Spleen (tissue), 11 donors: ENCODE measurements at regions not wholly inside any gene's neighbourhood (a gene's known extent, or its start where the extent isn't known, plus 50 kb on each side); places are given as distances from the start of the nearest gene placed in this dataset.
"Not testable (repeated sequence)": the region's sequence is repeated elsewhere in the genome, so short reads cannot be mapped to it uniquely, and the experiment has no call there.

ENCODE experiments used
- DNase-seq: peaks from one replicate; pipeline ENCODE4 v3.0.0-alpha.2; 2020
- H3K27ac ChIP-seq, 8 donors: fragments of 200-600 bp; sonication (generic) in 7 of 8; 1 replicate in 4 of 8; 2 replicates in 4 of 8; pipeline versions ENCODE4 v1.5.0 to v1.8.0; 2016 to 2021; ENCODE audit warnings: inconsistent platforms in 4 of 8, mild to moderate bottlenecking in 4 of 8, moderate library complexity in 1 of 8
- H3K27me3 ChIP-seq, 7 donors: fragments of 200-600 bp; sonication (generic) in 6 of 7; replicated peaks in 1 of 7; 1 replicate in 4 of 7; 2 replicates in 3 of 7; pipeline versions ENCODE4 v1.5.0 to v1.8.0; 2016 to 2021; ENCODE audit warnings: inconsistent platforms in 3 of 7, mild to moderate bottlenecking in 1 of 7
- H3K36me3 ChIP-seq, 6 donors: fragments of 200-600 bp; sonication (generic) in 5 of 6; 1 replicate in 4 of 6; 2 replicates in 2 of 6; pipeline versions ENCODE4 v1.5.0 to v1.8.0; 2016 to 2021; ENCODE audit warnings: inconsistent platforms in 2 of 6
- H3K4me1 ChIP-seq, 6 donors: fragments of 200-600 bp; sonication (generic) in 5 of 6; 1 replicate in 3 of 6; 2 replicates in 3 of 6; pipeline versions ENCODE4 v1.5.0 to v1.8.0; 2016 to 2021; ENCODE audit warnings: inconsistent platforms in 3 of 6
- H3K4me3 ChIP-seq, 8 donors: fragments of 200-600 bp; sonication (generic) in 7 of 8; 1 replicate in 4 of 8; 2 replicates in 4 of 8; pipeline versions ENCODE4 v1.5.0 to v1.8.0; 2016 to 2021; ENCODE audit warnings: inconsistent platforms in 4 of 8, mild to moderate bottlenecking in 4 of 8, moderate library complexity in 2 of 8
- H3K9me3 ChIP-seq, 8 donors: fragments of 200-600 bp; sonication (generic) in 7 of 8; 1 replicate in 4 of 8; 2 replicates in 4 of 8; pipeline versions ENCODE4 v1.5.0 to v1.8.0; 2016 to 2021; ENCODE audit warnings: inconsistent platforms in 4 of 8
- POLR2A ChIP-seq, 3 donors: fragments of 450-650 bp; IDR thresholded peaks; one replicate each; pipeline ENCODE4 v1.5.1; 2017; ENCODE audit warnings: antibody characterized with exemption in 3 of 3, mild to moderate bottlenecking in 1 of 3
- POLR2AphosphoS5 ChIP-seq, 3 donors: sonication (generic); formaldehyde crosslinking; IDR thresholded peaks; one replicate each; pipeline ENCODE4 v1.5.1; 2017; ENCODE audit warnings: antibody characterized with exemption in 3 of 3
- WGBS, 5 donors: extraction: QIAGEN DNeasy Blood & Tissue Kit in 3 of 5; methylation state at CpG; one replicate each; pipeline versions ENCODE4 v1.1.5 to v1.1.7; 2013 to 2018; 5-methylcytosine and 5-hydroxymethylcytosine counted together
- intact Hi-C: fragments of 100-400 bp; cut with DNase I; formaldehyde crosslinking; loops from one replicate; pipeline ENCODE4 v1.15.0; 2023; ENCODE audit warnings: low total_unique reads
- TF ChIP-seq, protein P1 (sequence below), 11 experiments: fragments of 200-600 bp in 7 of 11; fragments of 450-650 bp in 4 of 11; sonication (generic) in 4 of 11; IDR thresholded peaks in 8 of 11; conservative IDR thresholded peaks in 3 of 11; 1 replicate in 7 of 11; 2 replicates in 4 of 11; pipeline versions ENCODE4 v1.4.0 to v1.8.0; 2016 to 2021; ENCODE audit warnings: antibody characterized with exemption in 11 of 11, inconsistent platforms in 4 of 11, mild to moderate bottlenecking in 1 of 11
- donor health status: healthy with polysubstance abuse.
- donor health status: DM: no; HTN: no; CAD: no; lungs with moderate emphysema.
- donor health status: DM: no; HTN: no; CAD: no.
- donor health status: Bipolar disorder and iron deficiency.
- donor health status: healthy.
- donor health status: DM: no; HTN: no; CAD: no.
- donor health status: DM: yes; HTN: yes; CAD: no.

DNA sequence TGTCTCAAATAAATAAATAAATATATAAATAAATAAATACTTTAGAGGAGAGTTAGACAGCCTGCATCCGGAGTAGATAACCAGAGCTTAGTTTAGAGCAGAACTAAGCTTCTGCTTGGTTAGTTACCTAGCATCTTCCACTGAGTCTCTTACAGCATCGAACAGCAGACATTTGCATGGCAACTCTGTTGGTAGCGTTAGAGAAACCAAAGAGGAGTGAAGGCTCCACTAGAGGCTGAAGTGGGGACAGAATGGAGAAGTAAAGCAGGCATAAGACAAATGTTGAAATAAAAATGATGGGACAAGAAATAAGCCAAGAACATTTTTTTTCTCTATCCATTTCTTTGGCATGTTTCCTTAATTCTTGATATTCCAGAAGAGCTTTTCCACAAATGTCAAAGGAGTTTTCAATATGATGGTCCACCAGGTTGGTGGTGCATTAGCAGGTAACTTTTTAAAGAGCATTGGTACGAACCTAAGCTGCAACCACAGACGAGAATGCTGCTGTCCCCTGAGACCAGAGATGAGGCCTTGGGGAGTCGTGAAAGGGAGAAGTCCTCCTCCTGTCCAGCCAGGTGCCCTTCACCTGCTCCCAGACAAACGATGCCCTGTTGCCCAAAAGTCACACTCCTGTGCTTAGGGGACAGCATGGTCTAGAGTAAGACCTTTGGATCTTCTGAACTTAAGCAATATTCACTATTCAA is 438.3 kb downstream of the DIRAS2 start:
- no peak overlapping the region for H3K4me3 ChIP-seq
- no peaks in the 10 kb centered on the region for H3K27me3 ChIP-seq
- no peak for DNase-seq
- H3K27ac ChIP-seq: no peak overlapping the region
- intact Hi-C loops: no loop called here
- 48 to 81% (median 64%) methylated on average over 7 of the region's 7 CpGs for WGBS, 5 donors
- no peaks in the 10 kb centered on the region for H3K36me3 ChIP-seq
- H3K9me3 ChIP-seq: no peaks in the 10 kb centered on the region
- TF ChIP-seq POLR2A (IDR thresholded peaks at IDR 0.05) (no peak), POLR2AphosphoS5 (IDR thresholded peaks at IDR 0.05) (no peak)
- TF ChIP-seq, protein P1, sequence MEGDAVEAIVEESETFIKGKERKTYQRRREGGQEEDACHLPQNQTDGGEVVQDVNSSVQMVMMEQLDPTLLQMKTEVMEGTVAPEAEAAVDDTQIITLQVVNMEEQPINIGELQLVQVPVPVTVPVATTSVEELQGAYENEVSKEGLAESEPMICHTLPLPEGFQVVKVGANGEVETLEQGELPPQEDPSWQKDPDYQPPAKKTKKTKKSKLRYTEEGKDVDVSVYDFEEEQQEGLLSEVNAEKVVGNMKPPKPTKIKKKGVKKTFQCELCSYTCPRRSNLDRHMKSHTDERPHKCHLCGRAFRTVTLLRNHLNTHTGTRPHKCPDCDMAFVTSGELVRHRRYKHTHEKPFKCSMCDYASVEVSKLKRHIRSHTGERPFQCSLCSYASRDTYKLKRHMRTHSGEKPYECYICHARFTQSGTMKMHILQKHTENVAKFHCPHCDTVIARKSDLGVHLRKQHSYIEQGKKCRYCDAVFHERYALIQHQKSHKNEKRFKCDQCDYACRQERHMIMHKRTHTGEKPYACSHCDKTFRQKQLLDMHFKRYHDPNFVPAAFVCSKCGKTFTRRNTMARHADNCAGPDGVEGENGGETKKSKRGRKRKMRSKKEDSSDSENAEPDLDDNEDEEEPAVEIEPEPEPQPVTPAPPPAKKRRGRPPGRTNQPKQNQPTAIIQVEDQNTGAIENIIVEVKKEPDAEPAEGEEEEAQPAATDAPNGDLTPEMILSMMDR (IDR thresholded peaks at IDR 0.05 in 8 of 11, conservative IDR thresholded peaks at IDR 0.05 in 3 of 11): no peak
- H3K4me1 ChIP-seq: peaks cover 0 to 14% (median 5%) of the 10 kb centered on the region in 6 donors

DNA sequence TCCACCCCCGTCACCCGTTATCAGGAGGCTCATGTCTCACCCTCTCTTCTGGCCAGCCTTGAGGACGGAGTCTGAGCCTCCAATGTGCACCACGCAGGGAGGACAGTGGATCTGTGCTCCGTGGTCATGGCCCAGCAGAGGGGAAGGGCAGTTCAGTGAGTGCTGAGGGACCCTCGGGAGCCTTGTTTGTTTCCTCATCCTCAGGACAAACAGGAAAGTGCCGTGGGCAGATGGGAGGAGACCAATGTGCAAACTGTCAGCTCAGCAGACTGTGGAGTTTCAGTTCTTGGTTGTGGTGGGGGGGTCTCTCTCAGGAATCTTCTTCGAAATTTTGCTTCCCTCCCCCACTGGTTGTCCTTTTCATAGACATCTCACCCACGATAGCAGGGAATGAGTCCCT is 429.6 kb downstream of the DIRAS2 start:
- H3K27ac ChIP-seq: peak overlapping the region in 4 of 8 donors; percentile 22 to 72 (median 52)
- H3K4me1 ChIP-seq: peaks cover 0 to 17% (median 0%) of the 10 kb centered on the region in 6 donors
- 32 to 52% (median 44%) methylated on average over 7 to 9 of the region's 9 CpGs for WGBS, 5 donors
- H3K36me3 ChIP-seq, H3K27me3 ChIP-seq, DNase-seq, H3K9me3 ChIP-seq, intact Hi-C loops: not testable (repeated sequence)
- TF ChIP-seq POLR2AphosphoS5 (IDR thresholded peaks at IDR 0.05): peak in 1 of 3 donors; percentile 42
- peak overlapping the region in 2 of 8 donors; percentile 21 to 59 for H3K4me3 ChIP-seq

DNA sequence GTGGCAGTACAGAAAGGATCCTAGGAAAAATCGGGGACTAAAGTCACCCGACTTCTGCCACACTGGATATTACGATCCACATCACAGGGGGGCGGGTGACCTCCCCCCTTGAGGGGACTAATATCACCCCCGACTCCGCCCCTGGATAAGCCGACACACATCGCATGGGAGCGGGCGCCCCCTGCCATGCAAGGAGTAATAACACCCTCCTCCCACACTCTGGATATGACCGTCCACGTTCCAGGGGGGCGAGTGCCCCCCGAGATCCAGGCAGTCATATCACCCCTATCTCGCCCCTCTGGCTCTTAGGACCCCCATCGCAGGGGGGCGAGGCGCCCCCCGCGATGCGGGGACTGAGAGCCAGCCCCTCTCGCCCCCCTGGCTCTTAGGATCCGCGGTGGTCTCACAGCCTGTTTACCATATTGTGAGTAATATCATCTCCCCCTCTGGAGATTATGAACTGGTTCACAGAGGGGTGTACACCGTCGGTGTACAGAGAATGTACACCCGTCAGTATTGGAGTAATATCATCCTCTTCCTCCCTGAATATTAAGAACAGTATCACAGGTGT is 423.0 kb downstream of the DIRAS2 start:
- no peaks in the 10 kb centered on the region for H3K9me3 ChIP-seq
- no peak for DNase-seq
- no peaks in the 10 kb centered on the region for H3K36me3 ChIP-seq
- peaks cover 0 to 8% (median 4%) of the 10 kb centered on the region in 6 donors for H3K4me1 ChIP-seq
- TF ChIP-seq, protein P1 (IDR thresholded peaks at IDR 0.05 in 8 of 11, conservative IDR thresholded peaks at IDR 0.05 in 3 of 11): peak in 9 of 11 experiments; percentile 30 to 63 (median 55)
- TF ChIP-seq POLR2A (IDR thresholded peaks at IDR 0.05): no peak
- H3K4me3 ChIP-seq: peak overlapping the region in 1 of 8 donors; percentile 13
- WGBS, 5 donors: 13 to 22% (median 18%) methylated on average over 23 to 27 of the region's 27 CpGs
- peaks cover 0 to 27% (median 3%) of the 10 kb centered on the region in 7 donors for H3K27me3 ChIP-seq
- no peak overlapping the region for H3K27ac ChIP-seq
- intact Hi-C loops: loop anchor here (5.0 to 10.0 kb wide), 2 partner anchors 77 to 655 kb away; no protein-coding TSS in a partner anchor

DNA sequence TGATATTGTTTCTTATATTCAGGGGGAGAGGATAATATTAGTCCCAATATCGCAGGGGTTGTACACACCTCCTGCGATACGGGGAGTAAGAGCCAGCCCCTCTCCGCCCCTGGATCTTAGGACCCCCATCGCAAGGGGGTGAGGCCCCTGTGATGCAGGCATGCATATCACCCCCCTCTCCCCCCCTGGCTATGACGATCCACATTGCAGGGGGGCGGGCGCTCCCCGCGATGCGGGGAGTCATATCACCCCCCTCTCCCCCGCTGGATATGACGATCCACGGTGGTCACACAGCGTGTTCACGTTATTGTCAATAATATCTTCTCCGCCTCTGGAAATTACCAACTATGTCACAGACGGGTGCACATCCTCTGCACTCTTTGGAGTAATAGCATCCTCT is 420.7 kb downstream of the DIRAS2 start:
- 73 to 85% (median 77%) methylated on average over 15 to 18 of the region's 18 CpGs for whole genome bisulfite sequencing, 5 donors
- H3K27me3 ChIP-seq: peaks cover 0 to 27% (median 3%) of the 10 kb centered on the region in 7 donors
- not testable (repeated sequence) for H3K4me3 ChIP-seq, H3K27ac ChIP-seq, DNase-seq, H3K9me3 ChIP-seq, H3K4me1 ChIP-seq, H3K36me3 ChIP-seq
- intact Hi-C loops: loop anchor here (5.0 to 10.0 kb wide), 2 partner anchors 80 to 653 kb away; no protein-coding TSS in a partner anchor

DNA sequence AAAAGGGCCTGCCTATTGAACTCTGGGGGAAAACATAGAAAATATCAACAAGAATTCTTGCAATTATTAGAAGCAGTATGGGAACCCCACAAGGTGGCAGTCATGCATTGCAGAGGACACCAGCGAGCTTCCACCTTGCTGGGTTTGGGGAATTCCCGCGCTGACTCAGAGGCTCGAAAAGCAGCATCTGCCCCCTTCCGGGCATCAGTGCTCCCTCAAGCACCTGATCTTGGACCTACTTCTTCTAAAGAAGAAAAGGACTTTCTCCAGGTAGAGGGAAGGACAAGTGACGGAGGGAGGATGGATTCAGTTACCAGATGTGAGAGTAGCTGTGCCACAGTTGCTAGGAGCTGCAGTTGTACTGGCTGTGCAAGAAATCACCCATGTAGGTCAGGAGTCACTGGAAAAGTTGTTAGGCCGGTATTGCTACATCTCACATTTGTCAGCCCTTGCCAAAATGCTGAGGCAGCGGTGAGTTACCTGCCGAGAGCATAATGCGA is 415.7 kb downstream of the DIRAS2 start:
- not testable (repeated sequence) for H3K4me1 ChIP-seq, H3K36me3 ChIP-seq, DNase-seq, H3K9me3 ChIP-seq, H3K4me3 ChIP-seq, H3K27ac ChIP-seq, H3K27me3 ChIP-seq
- TF ChIP-seq, protein P1 (IDR thresholded peaks at IDR 0.05 in 8 of 11, conservative IDR thresholded peaks at IDR 0.05 in 3 of 11): peak; percentile 34 to 67 (median 57)
- WGBS, 5 donors: 27 to 53% (median 49%) methylated on average over 7 to 10 of the region's 10 CpGs
- intact Hi-C loops: loop anchor here (10.0 kb wide), 1 partner anchor 648 kb away; no protein-coding TSS in a partner anchor

DNA sequence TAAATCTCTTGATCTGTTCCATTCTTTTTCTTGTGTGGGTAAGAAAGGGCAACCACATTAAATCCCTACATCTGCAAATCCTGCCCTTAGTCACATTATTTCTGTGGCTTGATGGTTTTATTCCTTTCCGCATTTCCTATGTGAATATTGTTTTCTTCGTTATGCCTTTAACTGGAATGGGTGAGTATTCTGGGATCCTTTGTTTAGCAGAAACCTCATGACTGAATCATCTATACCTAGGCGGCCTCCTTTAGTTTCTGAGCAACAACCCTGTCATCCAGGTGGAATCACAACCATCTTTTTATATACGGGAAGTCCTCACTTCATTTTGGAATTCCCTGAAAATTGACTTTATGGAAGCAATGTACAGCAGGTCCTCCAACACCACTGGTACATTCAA is 409.5 kb downstream of the DIRAS2 start:
- H3K27me3 ChIP-seq, H3K9me3 ChIP-seq, H3K36me3 ChIP-seq, H3K4me3 ChIP-seq, H3K27ac ChIP-seq, DNase-seq, intact Hi-C loops, H3K4me1 ChIP-seq: not testable (repeated sequence)
- WGBS, 5 donors: 88 to 92% (median 89%) methylated on average over 4 of the region's 4 CpGs
